ENCODE measurements at regions not wholly inside any gene's neighbourhood (a gene's known extent, or its start where the extent isn't known, plus 50 kb on each side); places are given as distances from the start of the nearest gene placed in this dataset.

GRCh38 chr16:60922920-60923319 lies 1113.3 kb downstream of the CDH8 start:
- no peak for TF ChIP-seq CTCF (IDR thresholded peaks at IDR 0.05)
- no peak for TF ChIP-seq POLR2A (IDR thresholded peaks at IDR 0.05)

Measured in testis (tissue), 2 donors.